Inflammatory macrophage (primary cell): ENCODE measurements at regions not wholly inside any gene's neighbourhood (a gene's known extent, or its start where the extent isn't known, plus 50 kb on each side); places are given as distances from the start of the nearest gene placed in this dataset.

Experiments used
- DNase-seq, 2 donors: peaks; one replicate each; pipeline ENCODE4 v3.0.0-alpha.2; 2020 to 2022

DNA sequence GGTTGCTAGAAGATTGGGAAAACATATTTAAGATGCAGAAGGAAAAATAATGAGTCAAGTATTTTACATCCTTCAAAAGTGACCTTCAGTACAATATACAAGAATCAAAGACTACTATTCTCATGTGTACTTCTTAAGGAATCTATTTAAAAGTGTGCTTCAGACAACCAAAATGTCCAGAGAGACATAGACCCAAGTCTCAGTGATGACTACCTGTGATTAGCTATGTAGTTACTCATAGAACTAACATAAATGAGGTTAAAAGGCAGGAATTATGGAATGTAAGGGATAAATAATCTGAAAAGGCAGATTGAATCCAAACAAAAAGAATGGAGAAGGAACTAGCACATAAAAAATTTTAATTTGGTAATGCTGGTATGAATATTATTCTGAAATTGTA lies 634.7 kb upstream of the FAM241A start:
- no peak for DNase-seq

GRCh38 chr4:111512081-111512783 lies 633.0 kb upstream of the FAM241A start:
- DNase-seq: no peak

DNA sequence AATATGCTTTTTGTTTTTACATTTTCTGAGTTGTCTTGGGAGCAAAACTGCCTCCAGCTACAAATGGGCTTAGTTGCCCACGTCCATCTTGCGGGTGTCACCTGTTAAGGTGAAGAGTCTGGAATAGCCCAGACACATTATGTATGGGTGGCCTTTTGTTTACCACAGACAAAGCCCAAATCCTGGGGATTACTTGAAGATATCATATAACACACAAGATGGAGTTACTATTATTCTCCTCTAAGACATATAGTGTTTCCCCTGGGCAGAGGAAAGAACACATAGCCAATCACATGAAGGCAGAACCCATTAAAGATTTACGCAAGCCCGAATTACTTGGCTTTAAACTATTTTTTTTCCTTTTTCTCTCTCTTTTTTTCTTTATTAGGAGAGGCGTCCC lies 625.6 kb upstream of the FAM241A start:
- DNase-seq: no peak

- no peak for DNase-seq
Measured at GRCh38 chr4:111530446-111530845, 614.8 kb upstream of the FAM241A start.

DNA sequence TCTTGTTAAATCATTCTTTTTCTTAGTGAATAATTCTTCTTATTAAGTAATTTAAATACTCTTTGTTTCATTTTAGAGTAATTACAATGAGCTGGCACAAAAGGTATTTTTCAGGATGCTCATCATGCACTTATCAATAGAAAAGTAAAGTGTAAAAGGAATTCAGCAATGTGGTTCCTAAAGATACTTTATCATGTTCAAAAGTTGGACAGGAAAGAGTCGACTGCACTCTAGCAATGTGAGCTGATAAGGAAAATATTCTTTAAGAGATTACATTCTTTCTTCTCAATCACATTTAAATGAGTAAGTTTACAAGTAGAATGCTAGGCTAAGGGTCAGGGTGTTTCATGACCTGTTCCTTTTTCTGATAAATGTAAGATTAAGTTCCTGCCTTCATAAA lies 609.5 kb upstream of the FAM241A start:
- DNase-seq: no peak

GRCh38 chr4:111537165-111537564 lies 608.1 kb upstream of the FAM241A start:
- no peak for DNase-seq

- no peak for DNase-seq
Measured at GRCh38 chr4:111537871-111538270, 607.4 kb upstream of the FAM241A start.

GRCh38 chr4:111540671-111541070 lies 604.6 kb upstream of the FAM241A start:
- DNase-seq: no peak

- no peak for DNase-seq
Measured at GRCh38 chr4:111542056-111542455, 603.2 kb upstream of the FAM241A start.

DNA sequence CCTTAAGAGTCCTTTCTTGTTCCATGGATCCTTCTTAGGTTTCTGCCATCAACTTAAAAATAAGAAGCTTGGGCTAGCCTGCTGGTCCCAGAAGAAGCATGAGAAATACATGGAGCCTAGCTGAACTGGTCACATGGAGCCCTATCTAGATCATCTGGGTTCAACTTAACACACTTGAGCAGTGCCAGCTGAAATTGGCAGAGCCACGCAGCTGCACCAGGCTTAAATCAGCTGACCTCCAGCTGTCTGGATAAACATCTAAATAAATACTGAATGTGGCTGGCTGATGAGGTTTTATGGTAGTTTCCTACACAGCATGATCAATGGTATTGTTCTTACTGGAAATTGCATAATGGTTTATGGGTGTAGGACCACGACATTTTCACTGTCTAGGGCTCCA lies 598.4 kb upstream of the FAM241A start:
- DNase-seq: no peak

DNA sequence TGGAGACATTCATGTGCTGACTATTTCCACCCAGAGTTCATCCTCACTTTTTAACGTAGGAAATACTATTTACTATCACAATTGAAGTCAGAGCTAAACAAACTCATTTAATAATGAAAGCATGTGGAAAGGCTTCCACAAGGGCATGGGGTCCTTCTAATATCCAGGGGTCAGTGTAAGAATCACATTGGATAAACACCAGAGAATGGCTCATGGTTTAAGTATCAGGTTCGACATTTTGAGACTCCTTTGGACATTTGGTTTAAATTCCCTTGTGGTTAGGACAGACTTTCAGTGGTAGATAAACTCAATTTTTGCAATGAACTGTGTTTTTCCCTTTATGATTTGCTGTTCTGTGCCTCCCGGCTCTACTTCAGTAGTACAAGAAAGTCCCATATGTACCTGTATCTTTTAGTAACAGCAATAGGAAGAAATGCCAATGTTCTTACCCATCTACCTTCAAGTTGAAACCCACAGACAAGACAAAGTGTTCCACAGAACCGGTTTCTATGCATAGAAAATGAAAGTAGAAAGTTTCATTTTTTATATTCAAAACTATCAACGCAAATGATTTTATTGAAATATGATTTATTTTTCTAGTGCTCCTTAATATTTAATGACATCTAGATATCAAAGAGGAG lies 589.0 kb upstream of the FAM241A start:
- DNase-seq: no peak

DNA sequence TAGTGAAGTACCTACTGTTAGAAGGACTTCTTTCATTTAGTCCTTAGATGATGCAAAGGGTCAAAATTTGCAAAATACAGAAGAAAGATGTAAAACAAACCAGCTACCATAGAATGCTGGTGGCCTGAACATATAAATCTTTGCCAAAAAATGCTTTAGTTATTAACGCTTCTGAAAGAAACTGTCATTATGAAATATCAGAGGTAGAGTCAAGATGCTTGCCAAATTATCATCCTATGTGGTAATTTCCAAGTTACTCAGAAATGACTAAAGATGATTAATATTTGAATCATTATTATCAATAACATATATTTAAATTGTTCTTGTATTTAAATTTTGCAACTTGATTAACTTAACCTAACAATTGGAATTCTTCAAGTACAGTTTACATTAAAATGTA lies 588.4 kb upstream of the FAM241A start:
- no peak for DNase-seq

- DNase-seq: no peak
Measured at GRCh38 chr4:111562826-111563225, 582.4 kb upstream of the FAM241A start.

GRCh38 chr4:111572470-111572869 lies 572.8 kb upstream of the FAM241A start:
- no peak for DNase-seq

GRCh38 chr4:111573386-111573785 lies 571.9 kb upstream of the FAM241A start:
- no peak for DNase-seq

- no peak for DNase-seq
Measured at GRCh38 chr4:111579767-111580166, 565.5 kb upstream of the FAM241A start.

DNA sequence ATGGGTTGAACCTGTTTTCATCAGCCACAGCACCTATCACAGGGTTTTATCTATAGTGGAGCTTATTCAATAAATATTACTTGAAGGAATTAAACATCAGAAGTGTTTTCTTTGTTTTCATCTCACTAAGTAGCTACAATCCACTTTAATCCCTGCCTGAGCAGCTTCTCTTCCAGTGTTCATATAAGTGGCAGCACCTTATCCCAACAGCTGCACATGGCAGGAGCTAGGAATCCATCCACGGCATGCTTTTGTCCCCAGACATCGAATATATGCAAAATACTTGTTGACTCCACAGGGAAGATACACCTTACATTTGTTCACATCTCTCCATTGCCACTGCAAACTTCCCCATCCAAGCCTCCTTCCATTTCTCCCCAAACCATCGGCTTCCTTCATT lies 549.8 kb upstream of the FAM241A start:
- DNase-seq: no peak

DNA sequence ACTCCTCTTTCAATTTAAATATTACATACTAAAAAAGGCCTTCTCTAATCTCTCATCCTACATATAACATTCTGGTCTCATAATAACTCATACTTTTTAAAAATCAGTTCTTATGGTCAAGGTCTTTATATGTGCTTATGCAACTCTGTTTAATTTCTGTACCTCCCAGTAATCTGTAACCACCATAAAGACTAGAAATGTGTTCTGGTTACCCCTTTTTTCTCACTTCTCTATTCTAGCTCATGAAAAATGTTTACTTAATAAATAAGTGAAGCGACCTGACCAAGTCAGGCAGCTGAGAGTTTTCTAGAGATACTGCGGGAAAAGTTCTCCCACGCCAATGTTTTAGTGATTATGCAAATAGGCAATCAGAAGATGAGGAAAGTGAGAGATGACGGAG lies 548.8 kb upstream of the FAM241A start:
- no peak for DNase-seq

GRCh38 chr4:111601671-111602070 lies 543.6 kb upstream of the FAM241A start:
- DNase-seq: no peak

DNA sequence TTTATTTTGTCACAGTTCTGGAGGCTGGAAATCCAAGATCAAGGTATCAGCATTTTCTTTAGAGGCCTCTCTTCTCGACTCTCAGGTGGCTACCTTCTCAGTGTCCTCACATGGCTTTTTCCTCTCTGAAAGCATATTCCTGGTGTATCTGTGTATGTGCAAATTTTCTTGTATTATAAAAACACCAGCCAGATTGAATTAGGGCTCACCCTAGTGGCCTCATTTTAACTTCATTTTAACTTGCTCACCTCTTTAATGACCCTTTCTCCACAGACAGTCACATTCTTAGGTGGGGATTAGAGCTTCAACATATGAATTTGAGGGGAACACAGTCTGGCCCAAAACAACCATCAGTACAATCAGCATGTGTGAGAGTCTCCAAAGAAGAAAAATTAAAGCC lies 542.4 kb upstream of the FAM241A start:
- DNase-seq: no peak

GRCh38 chr4:111605111-111605510 lies 540.1 kb upstream of the FAM241A start:
- no peak for DNase-seq

DNA sequence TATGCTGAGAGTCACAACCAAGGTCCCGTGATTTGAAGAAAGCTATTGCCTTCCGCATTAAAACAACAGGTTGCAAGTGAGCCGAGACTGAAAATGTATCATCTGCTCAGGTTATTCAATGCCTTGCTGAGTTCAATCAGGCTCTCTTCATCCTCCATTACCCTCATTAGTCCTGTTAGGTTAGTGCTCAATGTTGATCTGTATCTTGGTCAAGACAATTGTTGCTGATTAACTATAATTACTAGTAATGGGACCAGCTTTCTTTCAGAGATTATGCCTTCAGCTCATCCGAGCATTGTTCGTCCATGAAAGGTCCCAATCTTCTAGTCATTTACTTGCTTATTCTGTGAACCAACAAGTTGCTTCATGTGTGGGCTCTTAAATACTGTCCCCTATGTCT lies 534.6 kb upstream of the FAM241A start:
- DNase-seq: no peak

DNA sequence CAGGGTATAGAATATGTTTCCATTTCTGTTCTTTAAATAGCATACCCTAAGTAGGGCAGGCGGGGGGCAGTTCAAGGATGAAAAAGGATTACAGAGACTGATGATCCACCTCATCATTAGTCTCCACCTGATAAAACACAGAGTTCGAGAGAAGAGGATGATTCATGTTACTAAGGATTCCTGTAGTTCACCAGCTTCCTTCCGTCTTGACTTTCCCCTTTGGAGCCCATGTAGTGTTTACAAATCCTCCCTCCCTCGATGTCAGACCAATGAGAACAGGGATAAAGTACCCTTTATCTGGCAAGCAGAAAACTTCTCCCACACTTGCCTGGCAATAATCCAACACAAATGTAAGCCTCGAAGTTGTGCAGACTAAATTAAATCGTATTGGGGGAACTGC lies 526.3 kb upstream of the FAM241A start:
- no peak for DNase-seq

DNA sequence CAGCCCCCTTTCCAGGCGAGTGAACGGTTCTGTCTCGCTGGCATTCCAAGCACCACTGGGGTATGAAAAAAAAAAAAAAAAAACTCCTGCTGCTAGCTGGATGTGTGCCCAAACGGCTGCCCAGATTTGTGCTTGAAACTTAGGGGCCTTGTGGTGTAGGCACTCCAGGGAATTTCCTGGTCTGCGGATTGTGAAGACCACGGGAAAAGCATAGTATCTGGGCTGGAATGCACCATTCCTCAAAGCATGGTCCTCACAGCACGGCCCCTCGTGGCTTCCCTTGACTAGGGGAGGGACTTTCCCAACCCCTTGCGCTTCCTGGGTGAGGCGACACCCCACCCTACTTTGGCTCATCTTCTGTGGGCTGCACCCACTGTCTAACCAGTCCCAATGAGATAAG lies 516.8 kb upstream of the FAM241A start:
- no peak for DNase-seq

DNA sequence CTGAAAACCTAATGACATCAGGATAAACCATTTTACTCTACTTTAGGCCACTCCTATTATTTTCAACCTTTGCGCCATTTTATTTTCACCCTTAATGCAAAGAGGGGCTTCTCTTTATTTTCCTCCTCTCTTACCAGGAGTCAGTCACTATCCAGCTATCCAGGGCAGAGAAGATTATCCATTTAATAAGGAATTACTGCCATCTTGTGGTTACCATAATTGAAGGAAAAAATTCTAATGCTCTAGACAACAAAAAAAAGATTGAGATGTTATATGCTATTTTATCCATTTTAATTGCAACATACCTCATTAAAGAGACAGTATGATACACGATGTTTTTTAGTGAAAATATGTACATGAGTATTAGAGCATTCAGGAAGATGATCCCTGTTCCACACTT lies 514.5 kb upstream of the FAM241A start:
- no peak for DNase-seq
